MM.1S (cell line): ENCODE measurements at regions not wholly inside any gene's neighbourhood (a gene's known extent, or its start where the extent isn't known, plus 50 kb on each side); places are given as distances from the start of the nearest gene placed in this dataset.

Experiments used
- DNase-seq: peaks from one replicate; pipeline ENCODE4 v3.0.0-alpha.2; 2015
- H2AFZ ChIP-seq: fragments of 300-600 bp; sonication (generic); 2 replicates; pipeline ENCODE4 v1.6.0; 2016; ENCODE audit warnings: antibody characterized with exemption, low read length
- H3F3A ChIP-seq: fragments of 300-600 bp; sonication (generic); 2 replicates; pipeline ENCODE4 v1.6.1; 2016; ENCODE audit warnings: mild to moderate bottlenecking, antibody characterized with exemption, low read length, moderate library complexity, mixed read lengths; ENCODE audit not compliant: insufficient read depth
- H3K27ac ChIP-seq: fragments of 300-600 bp; sonication (generic); 2 replicates; pipeline ENCODE4 v1.5.1; 2016; ENCODE audit warnings: mild to moderate bottlenecking, low read length
- H3K27me3 ChIP-seq: fragments of 300-600 bp; sonication (generic); replicated peaks from 2 replicates; pipeline ENCODE4 v1.6.0; 2016; ENCODE audit warnings: low read length; ENCODE audit not compliant: insufficient read depth
- H3K36me3 ChIP-seq: fragments of 300-600 bp; sonication (generic); replicated peaks from 2 replicates; pipeline ENCODE4 v1.6.1; 2016; ENCODE audit warnings: mild to moderate bottlenecking, low read length, mixed read lengths; ENCODE audit not compliant: insufficient read depth
- H3K4me1 ChIP-seq: fragments of 300-600 bp; sonication (generic); 2 replicates; pipeline ENCODE4 v1.6.1; 2016; ENCODE audit warnings: low read length, mixed read lengths
- H3K4me2 ChIP-seq: fragments of 300-600 bp; sonication (generic); 2 replicates; pipeline ENCODE4 v1.6.0; 2016; ENCODE audit warnings: low read depth, low read length
- H3K4me3 ChIP-seq: fragments of 300-600 bp; sonication (generic); 2 replicates; pipeline ENCODE4 v1.5.1; 2016; ENCODE audit warnings: low read length, mixed read lengths
- H3K79me2 ChIP-seq: fragments of 300-600 bp; sonication (generic); 2 replicates; pipeline ENCODE4 v1.6.1; 2016; ENCODE audit warnings: mixed run types, low read length, mixed read lengths
- H3K9ac ChIP-seq: fragments of 300-600 bp; sonication (generic); 2 replicates; pipeline ENCODE4 v1.6.1; 2016; ENCODE audit warnings: low read length, mixed read lengths
- H3K9me2 ChIP-seq: fragments of 300-600 bp; sonication (generic); replicated peaks from 2 replicates; pipeline ENCODE4 v1.6.1; 2016; ENCODE audit warnings: mild to moderate bottlenecking, low read length, mixed read lengths; ENCODE audit not compliant: insufficient read depth
- H3K9me3 ChIP-seq: fragments of 300-600 bp; sonication (generic); replicated peaks from 2 replicates; pipeline ENCODE4 v1.6.1; 2016; ENCODE audit warnings: mild to moderate bottlenecking, low read length, mixed read lengths; ENCODE audit not compliant: insufficient read depth
- H4K20me1 ChIP-seq: fragments of 300-600 bp; sonication (generic); 2 replicates; pipeline ENCODE4 v1.6.1; 2016; ENCODE audit warnings: mild to moderate bottlenecking, low read length, moderate library complexity, mixed read lengths; ENCODE audit not compliant: insufficient read depth
- EZH2 ChIP-seq: fragments of 300-600 bp; sonication (generic); optimal IDR thresholded peaks from 2 replicates; pipeline ENCODE3; 2017; ENCODE audit warnings: low read depth, mild to moderate bottlenecking, antibody characterized with exemption, low read length, mixed read lengths
- EZH2phosphoT487 ChIP-seq: fragments of 300-600 bp; sonication (generic); IDR thresholded peaks from 2 replicates; pipeline ENCODE4 v1.6.1; 2018; ENCODE audit warnings: antibody characterized with exemption, low read length
- TF ChIP-seq, protein P1 (sequence below): fragments of 300-600 bp; sonication (generic); IDR thresholded peaks from 2 replicates; pipeline ENCODE4 v1.5.1; 2016; ENCODE audit warnings: antibody characterized with exemption, low read length, mixed read lengths

DNA sequence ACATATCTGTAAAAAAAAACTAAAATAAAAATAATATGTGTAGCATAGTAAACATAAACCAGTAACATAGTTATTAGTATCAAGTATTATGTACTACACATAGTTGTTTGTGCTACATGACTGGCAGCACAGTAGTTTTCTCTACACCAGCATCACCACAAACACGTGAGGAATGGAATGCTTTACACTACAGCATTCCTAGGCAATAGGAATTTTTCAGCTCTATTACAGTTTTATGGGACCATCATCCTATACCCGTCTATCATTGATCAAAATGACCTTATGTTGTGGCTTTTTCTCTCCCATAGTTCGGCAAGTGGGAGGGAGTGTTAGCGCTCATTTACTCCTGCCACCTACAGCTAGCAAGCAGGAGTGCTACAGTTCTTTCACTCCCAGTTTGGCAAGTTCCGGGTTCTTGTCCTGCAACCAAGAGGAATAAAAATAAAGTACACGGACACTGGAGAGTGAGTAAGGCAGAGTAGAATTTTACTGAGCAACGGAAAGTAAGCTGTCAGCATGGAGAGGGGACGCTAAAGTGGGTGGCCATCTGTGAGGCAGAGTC lies 196.8 kb upstream of the HSF2 start:
- H3K79me2 ChIP-seq, result no peaks in the 10 kb centered on the region
- no peaks in the 10 kb centered on the region for H3K36me3 ChIP-seq
- TF ChIP-seq EZH2phosphoT487 (no peak), EZH2 (no peak)
- H3K4me3 ChIP-seq, result no peak overlapping the region
- H3F3A ChIP-seq, result no peaks in the 10 kb centered on the region
- no peak overlapping the region for H3K9ac ChIP-seq
- H2AFZ ChIP-seq, result no peak overlapping the region
- H3K4me1 ChIP-seq, result no peaks in the 10 kb centered on the region
- H3K9me3 ChIP-seq, result no peaks in the 10 kb centered on the region
- H4K20me1 ChIP-seq, result no peaks in the 10 kb centered on the region
- no peaks in the 10 kb centered on the region for H3K9me2 ChIP-seq
- H3K27ac ChIP-seq, result no peak overlapping the region
- H3K4me2 ChIP-seq, result no peak overlapping the region
- DNase-seq, result no peak
- H3K27me3 ChIP-seq, result no peaks in the 10 kb centered on the region

GRCh38 chr6:122207061-122207460 lies 192.4 kb upstream of the HSF2 start:
- Histone ChIP-seq H3K27ac (no peak overlapping the region), H4K20me1 (no peaks in the 10 kb centered on the region), H3K4me2 (no peak overlapping the region), H3K9ac (no peak overlapping the region), H3K9me3 (no peaks in the 10 kb centered on the region), H3K9me2 (no peaks in the 10 kb centered on the region), H3F3A (no peaks in the 10 kb centered on the region), H3K36me3 (no peaks in the 10 kb centered on the region), H2AFZ (no peak overlapping the region), H3K4me3 (no peak overlapping the region), H3K27me3 (no peaks in the 10 kb centered on the region), H3K4me1 (no peaks in the 10 kb centered on the region), H3K79me2 (no peaks in the 10 kb centered on the region)
- TF ChIP-seq, protein P1, sequence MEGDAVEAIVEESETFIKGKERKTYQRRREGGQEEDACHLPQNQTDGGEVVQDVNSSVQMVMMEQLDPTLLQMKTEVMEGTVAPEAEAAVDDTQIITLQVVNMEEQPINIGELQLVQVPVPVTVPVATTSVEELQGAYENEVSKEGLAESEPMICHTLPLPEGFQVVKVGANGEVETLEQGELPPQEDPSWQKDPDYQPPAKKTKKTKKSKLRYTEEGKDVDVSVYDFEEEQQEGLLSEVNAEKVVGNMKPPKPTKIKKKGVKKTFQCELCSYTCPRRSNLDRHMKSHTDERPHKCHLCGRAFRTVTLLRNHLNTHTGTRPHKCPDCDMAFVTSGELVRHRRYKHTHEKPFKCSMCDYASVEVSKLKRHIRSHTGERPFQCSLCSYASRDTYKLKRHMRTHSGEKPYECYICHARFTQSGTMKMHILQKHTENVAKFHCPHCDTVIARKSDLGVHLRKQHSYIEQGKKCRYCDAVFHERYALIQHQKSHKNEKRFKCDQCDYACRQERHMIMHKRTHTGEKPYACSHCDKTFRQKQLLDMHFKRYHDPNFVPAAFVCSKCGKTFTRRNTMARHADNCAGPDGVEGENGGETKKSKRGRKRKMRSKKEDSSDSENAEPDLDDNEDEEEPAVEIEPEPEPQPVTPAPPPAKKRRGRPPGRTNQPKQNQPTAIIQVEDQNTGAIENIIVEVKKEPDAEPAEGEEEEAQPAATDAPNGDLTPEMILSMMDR, result no peak
- TF ChIP-seq EZH2phosphoT487 (no peak), EZH2 (no peak)
- no peak for DNase-seq

DNA sequence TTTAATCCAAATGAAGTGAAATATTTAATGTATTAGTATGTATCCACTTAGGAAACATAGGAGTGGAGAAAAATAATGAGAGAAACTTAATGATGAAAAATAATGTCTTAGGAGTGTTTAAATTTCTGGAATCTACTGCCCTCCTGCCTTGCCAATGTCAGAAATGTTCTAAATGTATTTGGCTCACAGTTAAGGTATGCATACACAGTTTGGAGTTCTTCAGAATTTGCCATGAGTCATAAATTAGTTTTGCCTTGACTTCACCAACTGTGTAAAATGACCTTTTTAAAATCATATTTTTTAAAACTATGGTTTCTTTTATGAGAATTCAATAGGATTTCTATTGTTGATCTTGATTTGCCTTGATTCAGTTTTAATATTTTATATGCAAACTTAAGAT lies 191.7 kb upstream of the HSF2 start:
- no peaks in the 10 kb centered on the region for H3K9me3 ChIP-seq
- H3K27me3 ChIP-seq, result no peaks in the 10 kb centered on the region
- no peak overlapping the region for H3K4me3 ChIP-seq
- H2AFZ ChIP-seq, result no peak overlapping the region
- H3K36me3 ChIP-seq, result no peaks in the 10 kb centered on the region
- no peaks in the 10 kb centered on the region for H3K4me1 ChIP-seq
- no peaks in the 10 kb centered on the region for H3K79me2 ChIP-seq
- H3F3A ChIP-seq, result no peaks in the 10 kb centered on the region
- no peak overlapping the region for H3K4me2 ChIP-seq
- no peak overlapping the region for H3K27ac ChIP-seq
- no peak for DNase-seq
- H3K9ac ChIP-seq, result no peak overlapping the region
- no peak for TF ChIP-seq EZH2phosphoT487
- TF ChIP-seq, protein P1, result no peak
- no peak for TF ChIP-seq EZH2
- H4K20me1 ChIP-seq, result no peaks in the 10 kb centered on the region
- H3K9me2 ChIP-seq, result no peaks in the 10 kb centered on the region

DNA sequence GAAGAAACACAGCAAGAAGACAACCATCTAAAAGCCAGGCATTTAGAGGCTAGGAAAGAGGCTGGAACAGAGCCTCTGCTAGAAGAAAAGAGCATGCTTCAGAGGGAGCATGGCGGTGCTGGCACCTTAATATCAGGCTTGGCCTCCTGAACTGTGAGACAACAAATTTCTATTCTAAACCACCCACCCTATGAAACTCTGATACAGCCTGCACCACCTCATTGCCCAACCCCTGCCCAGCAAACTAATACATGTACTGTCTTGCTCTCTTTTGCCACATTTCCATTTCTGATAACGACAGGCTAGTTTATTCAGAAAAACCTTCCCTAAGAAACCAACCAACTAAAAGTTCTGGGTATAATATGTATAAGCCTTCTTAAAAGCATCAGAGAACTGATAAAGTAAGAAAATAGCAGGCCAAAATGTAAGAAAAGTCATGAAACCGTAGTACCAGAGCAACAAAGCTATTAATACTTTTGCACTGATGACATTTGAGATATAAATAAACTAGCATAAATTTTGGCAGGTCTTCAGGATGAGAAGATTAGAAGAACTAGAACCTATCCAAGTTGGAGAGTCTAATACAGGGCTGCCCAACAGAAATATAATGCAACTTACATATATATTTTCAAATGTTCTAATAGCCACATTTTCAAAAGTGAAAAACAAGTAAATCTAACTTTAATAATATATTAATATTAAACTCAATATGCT lies 184.7 kb upstream of the HSF2 start:
- Histone ChIP-seq H3K4me1 (no peaks in the 10 kb centered on the region), H2AFZ (no peak overlapping the region), H3K4me2 (no peak overlapping the region), H3K27me3 (no peaks in the 10 kb centered on the region), H4K20me1 (no peaks in the 10 kb centered on the region), H3K9me3 (no peaks in the 10 kb centered on the region), H3F3A (no peaks in the 10 kb centered on the region), H3K9me2 (no peaks in the 10 kb centered on the region), H3K9ac (no peak overlapping the region), H3K4me3 (no peak overlapping the region), H3K79me2 (no peaks in the 10 kb centered on the region), H3K36me3 (no peaks in the 10 kb centered on the region), H3K27ac (no peak overlapping the region)
- no peak for DNase-seq
- TF ChIP-seq EZH2phosphoT487, result no peak
- no peak for TF ChIP-seq EZH2
- TF ChIP-seq, protein P1, result no peak
